ENCODE measurements at regions not wholly inside any gene's neighbourhood (a gene's known extent, or its start where the extent isn't known, plus 50 kb on each side); places are given as distances from the start of the nearest gene placed in this dataset.

DNA sequence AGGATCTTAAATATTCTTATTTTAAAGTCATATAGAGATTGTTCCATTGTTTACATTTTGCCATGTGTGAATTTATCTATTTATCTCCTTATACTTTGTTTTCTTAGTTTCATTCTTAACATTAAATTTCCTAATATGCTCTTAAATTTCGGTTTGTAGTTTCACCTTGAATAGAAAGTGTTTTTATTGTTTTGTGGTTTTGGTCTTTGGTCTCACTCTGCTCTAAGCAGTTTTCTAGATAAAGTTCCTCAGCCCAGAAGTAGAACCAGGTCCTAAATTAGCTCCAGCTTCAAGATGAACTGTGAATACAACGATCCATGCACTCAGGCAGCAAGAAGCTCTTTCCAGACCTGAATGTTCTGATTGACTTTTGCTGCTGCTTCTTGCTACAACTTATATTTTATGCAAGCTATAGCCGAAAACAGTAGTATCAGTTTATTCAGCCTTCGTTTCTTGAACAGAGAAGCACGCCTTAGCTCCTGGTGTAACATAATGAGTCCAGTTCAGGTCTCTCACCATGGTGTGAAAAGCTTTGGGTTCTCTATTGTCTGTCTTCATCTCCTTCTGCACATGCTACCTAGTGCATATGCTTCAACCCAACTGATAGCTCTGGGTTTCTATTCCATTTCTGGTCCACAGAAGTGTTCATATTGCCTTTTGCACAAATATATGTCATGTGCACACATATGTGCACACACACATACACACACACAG, 95.3 kb downstream of the SEM1 start:
- Histone ChIP-seq H2AFZ (ENCODE audit: control insufficient read depth, low read depth, low read length) (no peak overlapping the region), H3K27ac (ENCODE audit: control insufficient read depth, insufficient read depth) (no peak overlapping the region), H3K36me3 (ENCODE audit: control insufficient read depth in 2 of 2, insufficient read depth in 2 of 2, low read length in 1 of 2) (no peaks in the 10 kb centered on the region), H3K4me3 (no peak overlapping the region), H3K9ac (ENCODE audit: control insufficient read depth, insufficient read depth, low read length) (no peak overlapping the region), H3K79me2 (ENCODE audit: control insufficient read depth, insufficient read depth, low read length) (no peaks in the 10 kb centered on the region), H3K4me2 (ENCODE audit: control insufficient read depth, insufficient read depth) (peak overlapping the region; percentile 26; the same call in 1 of the 2 replicates), H3K9me3 (replicated peaks; ENCODE audit: control insufficient read depth, insufficient read depth, low read length) (no peaks in the 10 kb centered on the region), H4K20me1 (ENCODE audit: control insufficient read depth, insufficient read depth) (no peaks in the 10 kb centered on the region), H3K4me1 (ENCODE audit: control insufficient read depth, insufficient read depth, low read length) (peaks cover 5% of the 10 kb centered on the region; the same call in 1 of the 2 replicates), H3K27me3 (replicated peaks in 1 of 2; ENCODE audit: control insufficient read depth in 2 of 2, insufficient read depth in 2 of 2, low read length in 1 of 2) (no peaks in the 10 kb centered on the region)
- in situ Hi-C loops (cut with MboI) (no loop called here), intact Hi-C loops (cut with micrococcal nuclease; ENCODE audit: unreplicated experiment) (no loop called here)
- ChIA-PET SMC1A (ENCODE audit: uncharacterized antibody, unreplicated experiment) (interaction anchor here (0.6 kb wide), 1 partner anchor 351 kb away, joined by 4 read pairs; no protein-coding TSS in a partner anchor), CTCF (no interaction called here), POLR2A (no interaction called here), RAD21 (ENCODE audit: unreplicated experiment) (no interaction called here)
- DNase-seq (ENCODE audit: low read depth, low spot score) (no peak), ATAC-seq (no peak; the same call in 2 of the 3 replicates), FAIRE-seq (no peak)
- WGBS (ENCODE audit: insufficient coverage, insufficient replicate concordance, low lambda C conversion rate, missing lambda C conversion rate), result 27% methylated on average over 5 of the region's 5 CpGs
- TF ChIP-seq RUNX3 (IDR thresholded peaks at IDR 0.05; ENCODE audit: low read length) (peak; percentile 72), MTA3 (IDR thresholded peaks at IDR 0.05; ENCODE audit: borderline replicate concordance, low read length) (no peak)
- BruUV-seq (replicated peaks), result no TSS peak

DNA sequence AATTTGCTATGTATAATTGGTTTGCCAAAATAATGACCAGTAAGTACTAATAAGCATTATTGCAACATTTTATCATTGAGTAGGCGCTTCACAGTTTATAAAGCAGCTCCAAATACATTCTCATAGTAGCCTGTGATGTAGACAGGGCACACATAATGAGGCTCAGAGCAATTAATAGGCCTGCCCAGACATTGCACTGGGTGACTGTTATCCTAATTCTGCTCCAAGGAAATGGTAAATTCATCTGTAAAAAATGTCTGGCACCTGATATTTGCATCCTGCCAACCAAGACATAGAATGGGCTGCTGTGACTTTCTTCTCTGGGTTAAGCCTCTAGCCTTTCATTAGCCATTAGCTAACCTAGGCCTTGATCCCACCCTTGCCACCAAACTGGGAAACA, 97.6 kb downstream of the SEM1 start:
- ChIA-PET POLR2A (no interaction called here), RAD21 (ENCODE audit: unreplicated experiment) (no interaction called here), SMC1A (ENCODE audit: uncharacterized antibody, unreplicated experiment) (no interaction called here), CTCF (interaction anchor here (1.1 kb wide), 1 partner anchor 111 kb away, joined by 3 read pairs; no protein-coding TSS in a partner anchor)
- H3K79me2 ChIP-seq (ENCODE audit: control insufficient read depth, insufficient read depth, low read length), result no peaks in the 10 kb centered on the region
- DNase-seq (ENCODE audit: low read depth, low spot score), result no peak
- ATAC-seq, result no peak
- TF ChIP-seq, protein P1, sequence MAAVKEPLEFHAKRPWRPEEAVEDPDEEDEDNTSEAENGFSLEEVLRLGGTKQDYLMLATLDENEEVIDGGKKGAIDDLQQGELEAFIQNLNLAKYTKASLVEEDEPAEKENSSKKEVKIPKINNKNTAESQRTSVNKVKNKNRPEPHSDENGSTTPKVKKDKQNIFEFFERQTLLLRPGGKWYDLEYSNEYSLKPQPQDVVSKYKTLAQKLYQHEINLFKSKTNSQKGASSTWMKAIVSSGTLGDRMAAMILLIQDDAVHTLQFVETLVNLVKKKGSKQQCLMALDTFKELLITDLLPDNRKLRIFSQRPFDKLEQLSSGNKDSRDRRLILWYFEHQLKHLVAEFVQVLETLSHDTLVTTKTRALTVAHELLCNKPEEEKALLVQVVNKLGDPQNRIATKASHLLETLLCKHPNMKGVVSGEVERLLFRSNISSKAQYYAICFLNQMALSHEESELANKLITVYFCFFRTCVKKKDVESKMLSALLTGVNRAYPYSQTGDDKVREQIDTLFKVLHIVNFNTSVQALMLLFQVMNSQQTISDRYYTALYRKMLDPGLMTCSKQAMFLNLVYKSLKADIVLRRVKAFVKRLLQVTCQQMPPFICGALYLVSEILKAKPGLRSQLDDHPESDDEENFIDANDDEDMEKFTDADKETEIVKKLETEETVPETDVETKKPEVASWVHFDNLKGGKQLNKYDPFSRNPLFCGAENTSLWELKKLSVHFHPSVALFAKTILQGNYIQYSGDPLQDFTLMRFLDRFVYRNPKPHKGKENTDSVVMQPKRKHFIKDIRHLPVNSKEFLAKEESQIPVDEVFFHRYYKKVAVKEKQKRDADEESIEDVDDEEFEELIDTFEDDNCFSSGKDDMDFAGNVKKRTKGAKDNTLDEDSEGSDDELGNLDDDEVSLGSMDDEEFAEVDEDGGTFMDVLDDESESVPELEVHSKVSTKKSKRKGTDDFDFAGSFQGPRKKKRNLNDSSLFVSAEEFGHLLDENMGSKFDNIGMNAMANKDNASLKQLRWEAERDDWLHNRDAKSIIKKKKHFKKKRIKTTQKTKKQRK (IDR thresholded peaks at IDR 0.05; ENCODE audit: low read depth, low read length), result no peak
- BruUV-seq (replicated peaks), result no TSS peak
- no peak overlapping the region for H3K27ac ChIP-seq (ENCODE audit: control insufficient read depth, insufficient read depth)
- no peak for FAIRE-seq
- H2AFZ ChIP-seq (ENCODE audit: control insufficient read depth, low read depth, low read length), result no peak overlapping the region
- no peaks in the 10 kb centered on the region for H3K9me3 ChIP-seq (replicated peaks; ENCODE audit: control insufficient read depth, insufficient read depth, low read length)
- no peaks in the 10 kb centered on the region for H3K27me3 ChIP-seq (replicated peaks in 1 of 2; ENCODE audit: control insufficient read depth in 2 of 2, insufficient read depth in 2 of 2, low read length in 1 of 2)
- H3K4me2 ChIP-seq (ENCODE audit: control insufficient read depth, insufficient read depth), result no peak overlapping the region
- H3K4me3 ChIP-seq, result no peak overlapping the region
- no peak overlapping the region for H3K9ac ChIP-seq (ENCODE audit: control insufficient read depth, insufficient read depth, low read length)
- no peaks in the 10 kb centered on the region for H4K20me1 ChIP-seq (ENCODE audit: control insufficient read depth, insufficient read depth)
- in situ Hi-C loops (cut with MboI), result no loop called here
- intact Hi-C loops (cut with micrococcal nuclease; ENCODE audit: unreplicated experiment), result no loop called here
- no peaks in the 10 kb centered on the region for H3K36me3 ChIP-seq (ENCODE audit: control insufficient read depth in 2 of 2, insufficient read depth in 2 of 2, low read length in 1 of 2)
- H3K4me1 ChIP-seq (ENCODE audit: control insufficient read depth, insufficient read depth, low read length), result peaks cover 5% of the 10 kb centered on the region; the same call in 1 of the 2 replicates
- 0% methylated on average over 1 of the region's 1 CpG for WGBS (ENCODE audit: insufficient coverage, insufficient replicate concordance, low lambda C conversion rate, missing lambda C conversion rate)

Measured in GM12878 (cell line).